SKM-1 treated with dmso at 0.1 percent for 144 hours (cell line): ENCODE measurements at regions not wholly inside any gene's neighbourhood (a gene's known extent, or its start where the extent isn't known, plus 50 kb on each side); places are given as distances from the start of the nearest gene placed in this dataset.
A peak's percentile ranks its signal among the peaks of the same experiment; 100 is the strongest.

ENCODE experiments used
- DNase-seq: peaks from one replicate; lab custom pipeline; 2025; ENCODE audit not compliant: unreplicated experiment; lab: John Stamatoyannopoulos, UW

DNA sequence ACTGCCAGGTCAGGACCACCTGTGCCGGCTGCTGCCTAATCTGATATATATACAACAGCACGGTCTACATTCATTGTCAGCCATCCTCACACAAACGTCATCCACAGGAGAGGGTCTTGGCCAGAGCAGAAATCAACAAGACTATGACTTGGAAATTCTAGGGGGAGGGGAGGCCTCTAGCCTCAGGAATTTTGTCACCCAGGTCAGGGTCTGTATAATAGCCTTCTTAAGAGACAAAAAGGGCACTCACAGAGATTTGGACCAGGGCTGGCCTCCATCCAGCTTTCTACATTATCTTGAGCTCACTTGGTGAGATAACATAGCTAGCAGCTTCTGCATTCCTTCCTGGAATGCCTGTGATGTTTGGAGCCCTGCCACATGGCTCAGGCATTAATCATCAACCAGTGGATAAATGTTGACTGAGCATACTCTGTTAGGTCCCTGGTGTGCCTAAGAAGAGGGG lies 50.4 kb upstream of the CTIF start:
- no peak for DNase-seq

DNA sequence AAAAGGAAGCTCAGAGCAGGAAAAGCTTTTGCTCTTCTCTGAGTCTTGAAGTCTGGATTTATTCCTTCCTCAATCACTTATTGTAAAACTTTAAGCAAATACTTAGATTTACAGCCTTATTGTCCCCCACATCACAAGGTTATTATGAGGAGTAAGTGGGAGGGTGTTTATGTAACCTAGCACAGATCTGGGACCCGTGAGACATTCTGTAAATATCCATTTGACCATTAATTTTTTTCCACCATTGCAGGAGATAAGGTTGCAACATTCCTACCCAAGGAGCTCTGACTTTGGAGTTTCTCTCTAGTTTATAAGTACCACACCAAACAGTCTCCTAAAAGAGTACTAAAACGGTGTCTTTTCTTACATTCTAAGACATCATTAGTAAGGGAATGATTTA lies 52.1 kb upstream of the CTIF start:
- no peak for DNase-seq

- DNase-seq = no peak
Measured at GRCh38 chr18:48485828-48486405, 52.9 kb upstream of the CTIF start.

GRCh38 chr18:48481092-48481491 lies 57.7 kb upstream of the CTIF start:
- DNase-seq = no peak

- DNase-seq = no peak
Measured at GRCh38 chr18:48479531-48479930, 59.3 kb upstream of the CTIF start.

DNA sequence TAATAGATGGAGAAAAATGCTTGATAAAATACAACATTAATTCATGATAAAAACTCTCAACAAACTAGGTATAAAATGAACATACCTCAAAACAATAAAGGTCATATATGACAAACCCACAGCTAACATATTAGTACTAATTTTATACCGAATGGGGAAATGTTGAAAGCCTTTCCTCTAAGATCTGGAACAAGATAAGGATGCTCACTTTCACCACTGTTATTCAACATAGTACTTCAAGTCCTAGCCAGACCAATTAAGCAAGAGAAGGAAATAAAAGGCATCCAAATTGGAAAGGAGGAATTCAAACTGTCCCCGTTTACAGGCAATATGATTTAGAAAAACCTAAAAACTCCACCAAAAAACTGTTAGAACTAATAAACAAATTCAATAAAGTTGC lies 61.5 kb upstream of the CTIF start:
- DNase-seq = no peak

DNA sequence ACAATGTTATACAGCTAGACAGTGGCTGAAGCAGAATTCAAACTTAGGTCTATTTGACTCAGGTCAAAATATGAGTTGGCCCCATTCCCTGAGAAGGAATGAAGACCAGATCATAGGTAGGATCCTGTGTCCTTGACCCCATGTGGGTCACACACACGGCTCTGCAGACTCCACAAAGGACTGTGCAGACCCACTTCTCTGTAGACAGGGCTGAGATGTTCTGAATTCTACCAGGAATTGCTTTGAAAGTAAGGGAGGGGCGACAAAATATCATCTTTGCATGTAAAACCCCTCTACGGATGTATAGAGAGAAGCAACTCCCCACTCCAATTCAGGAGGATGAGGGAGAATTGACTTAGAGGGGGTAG lies 62.3 kb upstream of the CTIF start:
- DNase-seq = no peak

DNA sequence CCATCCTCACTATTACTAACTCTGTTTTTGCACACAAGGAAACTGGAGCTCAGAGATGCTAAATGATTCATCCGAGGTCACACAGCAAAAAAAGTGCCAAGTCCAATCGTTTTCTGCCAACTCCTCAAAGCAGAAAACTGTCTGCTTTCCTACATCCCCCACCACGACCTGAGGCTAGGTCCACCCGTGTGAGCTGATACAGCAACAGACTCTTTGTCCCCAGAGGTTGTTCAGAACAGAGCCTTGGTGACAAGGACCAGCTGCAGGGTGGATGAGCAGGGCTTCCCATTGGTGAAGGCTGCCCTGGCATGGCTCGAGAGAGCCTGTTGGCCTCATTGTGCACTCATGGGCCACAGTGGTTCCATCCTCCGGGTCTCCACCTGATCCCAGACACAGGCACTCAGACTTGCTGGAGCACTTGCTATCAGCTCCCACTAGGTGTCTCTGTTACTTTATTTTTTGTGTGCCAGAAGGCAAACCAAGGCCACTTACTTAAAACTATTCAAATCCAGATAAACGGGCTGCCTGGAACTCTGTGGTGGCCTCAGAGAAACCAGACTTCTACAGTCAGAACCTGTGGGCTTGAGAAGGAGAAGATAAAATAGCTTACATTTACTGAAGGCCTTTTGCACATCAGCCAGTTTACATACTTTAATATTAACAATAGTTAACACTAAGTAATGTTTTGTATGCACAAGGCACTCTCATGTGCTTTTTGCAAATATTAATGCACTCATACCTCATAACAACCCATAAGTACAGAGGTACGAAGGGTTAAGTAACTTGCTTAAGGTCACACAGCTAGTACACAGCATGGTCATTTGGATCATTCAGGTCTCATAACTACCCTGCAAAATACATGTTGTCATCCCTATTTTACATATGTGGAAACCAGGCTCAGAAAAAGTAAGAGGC lies 62.9 kb upstream of the CTIF start:
- peak; percentile 62 for DNase-seq

DNA sequence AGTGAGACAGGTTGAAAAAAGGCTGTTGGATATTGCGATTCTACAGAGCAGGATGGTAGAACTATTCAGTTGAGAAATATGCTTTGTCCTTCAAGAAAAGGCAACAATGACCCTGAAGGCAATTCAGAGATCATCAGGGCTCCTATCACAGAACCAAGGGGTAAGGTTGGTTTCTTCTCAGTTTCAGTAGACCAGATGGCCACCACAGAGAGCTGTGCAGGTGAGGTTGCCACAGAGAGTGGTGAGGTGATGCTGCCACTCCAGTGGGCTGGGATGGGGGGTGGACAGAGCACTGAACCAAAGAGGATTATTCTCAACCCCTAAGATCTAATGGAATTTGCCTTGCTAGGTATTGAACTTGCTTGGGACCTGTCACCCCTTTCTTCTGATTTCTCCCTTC lies 64.6 kb upstream of the ZBTB7C start:
- no peak for DNase-seq

- DNase-seq = no peak
Measured at GRCh38 chr18:48472610-48473009, 63.4 kb upstream of the ZBTB7C start.

DNA sequence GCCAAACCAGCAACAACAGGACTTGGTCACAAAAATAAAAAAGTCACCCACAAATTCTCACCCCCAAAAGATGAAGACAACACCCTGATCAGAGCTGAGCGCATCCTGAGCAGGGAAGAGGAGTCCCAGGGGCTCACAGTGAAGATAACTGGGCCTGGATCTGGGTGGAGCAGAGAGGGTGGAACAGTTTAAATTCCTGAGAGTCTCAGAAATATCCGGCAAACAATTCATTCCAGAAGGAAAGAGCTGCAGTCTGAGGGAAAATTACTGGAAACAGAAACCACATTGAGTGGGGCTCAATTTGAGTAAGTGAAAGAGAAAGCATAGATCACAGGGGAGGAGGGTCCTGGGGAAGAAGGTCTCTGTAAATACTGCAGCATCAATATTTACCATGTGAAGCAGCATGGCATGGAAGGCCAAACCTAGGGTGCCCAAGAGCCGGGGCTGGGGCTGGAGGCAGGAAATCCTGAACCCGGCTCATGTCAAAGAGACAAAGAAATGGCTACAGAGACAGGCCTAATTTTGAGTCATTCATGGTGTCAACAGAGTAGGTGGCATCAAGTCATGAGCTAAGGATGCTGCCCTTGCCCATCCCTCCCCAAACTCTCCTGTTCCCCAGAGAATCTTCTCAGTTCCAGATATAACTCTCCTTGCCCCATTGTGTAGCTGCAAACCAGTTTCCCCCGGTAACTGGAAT lies 61.4 kb upstream of the ZBTB7C start:
- no peak for DNase-seq

GRCh38 chr18:48468151-48468550 lies 59.0 kb upstream of the ZBTB7C start:
- no peak for DNase-seq

DNA sequence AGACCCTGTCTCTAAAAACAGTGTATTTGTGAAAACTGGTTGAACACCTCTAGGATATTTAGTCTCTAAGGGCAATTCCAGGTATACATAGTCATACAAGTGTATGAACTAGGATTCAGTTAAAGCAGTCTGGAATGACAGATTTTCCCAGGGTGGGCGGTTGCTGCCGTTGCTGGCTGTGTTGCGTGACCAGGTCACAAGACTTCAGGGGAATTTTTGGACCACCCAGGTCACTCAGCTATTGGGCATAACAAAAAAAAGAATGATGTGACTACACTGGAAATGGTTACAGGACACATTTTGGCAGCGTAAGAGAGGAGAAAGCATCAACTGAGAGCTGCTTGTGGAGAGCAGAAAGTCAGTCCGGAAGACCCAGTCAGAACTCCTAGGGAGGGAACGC lies 58.0 kb upstream of the ZBTB7C start:
- DNase-seq = no peak

GRCh38 chr18:48462510-48462909 lies 53.3 kb upstream of the ZBTB7C start:
- no peak for DNase-seq

- DNase-seq = no peak
Measured at GRCh38 chr18:48460929-48461583, 51.9 kb upstream of the ZBTB7C start.

DNA sequence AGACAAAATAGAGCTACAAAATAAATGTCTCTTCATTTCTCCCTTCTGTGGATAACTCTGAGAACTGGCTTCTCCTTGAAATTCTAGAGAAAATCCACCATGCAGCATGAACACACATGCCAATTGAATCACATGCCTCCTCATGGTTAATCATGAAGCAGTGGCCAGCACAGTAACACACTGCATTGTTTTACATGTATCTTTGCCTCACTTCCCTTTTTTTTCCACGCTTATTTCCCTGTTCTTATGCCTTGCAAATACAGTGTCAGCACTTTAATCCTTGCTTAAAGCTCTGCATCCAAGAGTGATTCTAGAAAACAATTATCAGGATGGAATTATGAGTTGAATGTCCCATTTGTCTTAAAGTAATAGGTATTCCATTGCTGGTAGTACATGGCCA lies 50.3 kb upstream of the ZBTB7C start:
- DNase-seq = peak; percentile 27

DNA sequence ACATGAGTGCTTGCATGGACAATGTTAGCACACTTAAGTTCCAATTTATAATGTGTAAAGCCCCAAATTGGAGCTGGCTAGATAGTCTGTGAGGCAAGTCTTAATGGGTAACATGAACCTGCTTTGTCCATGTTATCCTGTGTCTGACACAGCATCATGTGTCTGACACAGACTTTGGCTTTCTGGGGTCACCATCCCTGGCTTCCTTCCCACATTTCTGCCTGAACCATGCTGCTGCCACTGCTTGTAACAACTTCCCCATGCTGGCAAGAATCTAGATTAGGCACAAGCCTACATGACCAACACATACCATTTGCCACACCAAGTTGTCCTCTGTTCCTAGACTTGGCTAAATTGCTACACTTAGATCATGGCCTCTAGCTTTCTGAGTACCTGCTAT lies 49.8 kb upstream of the ZBTB7C start:
- no peak for DNase-seq
